AG09319 (cell line): ENCODE measurements at regions not wholly inside any gene's neighbourhood (a gene's known extent, or its start where the extent isn't known, plus 50 kb on each side); places are given as distances from the start of the nearest gene placed in this dataset.
A peak's percentile ranks its signal among the peaks of the same experiment; 100 is the strongest.

ENCODE experiments used
- DNase-seq: peaks from one replicate; pipeline ENCODE4 v3.0.0-alpha.2; 2010; ENCODE audit warnings: low read depth; ENCODE audit errors: extremely low read depth
- TF ChIP-seq, protein P1 (sequence below): IDR thresholded peaks from 2 replicates; pipeline ENCODE4 v1.5.1; 2011; ENCODE audit warnings: low read depth, mild to moderate bottlenecking, inconsistent platforms, low read length, moderate library complexity

DNA sequence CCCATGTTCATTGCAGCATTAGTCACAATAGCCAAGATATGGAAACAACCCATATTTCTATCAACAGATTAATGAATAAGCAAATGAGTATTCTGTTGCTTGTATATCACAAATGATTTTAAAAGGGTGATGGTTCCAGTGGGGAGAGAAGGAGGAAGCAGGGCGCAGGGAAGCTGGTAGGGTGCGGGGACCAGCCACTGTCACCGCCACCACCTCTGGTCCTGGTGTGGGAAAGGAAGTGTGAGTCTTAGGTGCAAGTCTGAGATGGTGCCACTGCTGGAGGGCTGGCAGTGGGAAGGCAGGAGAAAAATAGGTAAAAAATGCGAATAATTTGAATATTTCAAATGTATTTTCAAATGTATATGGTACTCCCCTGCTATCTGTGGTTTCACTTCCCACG lies 286.8 kb upstream of the DDX53 start:
- DNase-seq: no peak
- TF ChIP-seq, protein P1, sequence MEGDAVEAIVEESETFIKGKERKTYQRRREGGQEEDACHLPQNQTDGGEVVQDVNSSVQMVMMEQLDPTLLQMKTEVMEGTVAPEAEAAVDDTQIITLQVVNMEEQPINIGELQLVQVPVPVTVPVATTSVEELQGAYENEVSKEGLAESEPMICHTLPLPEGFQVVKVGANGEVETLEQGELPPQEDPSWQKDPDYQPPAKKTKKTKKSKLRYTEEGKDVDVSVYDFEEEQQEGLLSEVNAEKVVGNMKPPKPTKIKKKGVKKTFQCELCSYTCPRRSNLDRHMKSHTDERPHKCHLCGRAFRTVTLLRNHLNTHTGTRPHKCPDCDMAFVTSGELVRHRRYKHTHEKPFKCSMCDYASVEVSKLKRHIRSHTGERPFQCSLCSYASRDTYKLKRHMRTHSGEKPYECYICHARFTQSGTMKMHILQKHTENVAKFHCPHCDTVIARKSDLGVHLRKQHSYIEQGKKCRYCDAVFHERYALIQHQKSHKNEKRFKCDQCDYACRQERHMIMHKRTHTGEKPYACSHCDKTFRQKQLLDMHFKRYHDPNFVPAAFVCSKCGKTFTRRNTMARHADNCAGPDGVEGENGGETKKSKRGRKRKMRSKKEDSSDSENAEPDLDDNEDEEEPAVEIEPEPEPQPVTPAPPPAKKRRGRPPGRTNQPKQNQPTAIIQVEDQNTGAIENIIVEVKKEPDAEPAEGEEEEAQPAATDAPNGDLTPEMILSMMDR: no peak

DNA sequence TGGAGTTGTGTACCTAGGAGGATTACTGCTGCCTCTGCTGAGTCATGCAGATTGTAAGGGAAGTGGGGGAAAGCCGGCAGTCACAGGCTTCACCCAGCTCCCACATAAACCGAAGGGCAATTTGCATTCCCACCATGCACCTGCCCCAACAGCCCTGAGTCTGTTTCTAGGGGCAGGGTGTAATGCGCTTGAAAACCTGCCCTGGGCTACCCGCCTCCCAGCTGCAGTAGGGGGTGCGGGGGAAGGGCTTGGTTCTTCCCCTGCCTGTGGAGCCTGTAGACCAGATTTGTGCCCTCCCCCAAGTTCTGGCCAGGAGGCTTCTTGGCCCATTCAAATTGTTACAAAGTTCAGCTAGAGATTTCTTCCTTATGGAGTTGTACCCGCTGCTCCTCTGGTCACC lies 269.2 kb upstream of the DDX53 start:
- no peak for DNase-seq
- TF ChIP-seq, protein P1: no peak

DNA sequence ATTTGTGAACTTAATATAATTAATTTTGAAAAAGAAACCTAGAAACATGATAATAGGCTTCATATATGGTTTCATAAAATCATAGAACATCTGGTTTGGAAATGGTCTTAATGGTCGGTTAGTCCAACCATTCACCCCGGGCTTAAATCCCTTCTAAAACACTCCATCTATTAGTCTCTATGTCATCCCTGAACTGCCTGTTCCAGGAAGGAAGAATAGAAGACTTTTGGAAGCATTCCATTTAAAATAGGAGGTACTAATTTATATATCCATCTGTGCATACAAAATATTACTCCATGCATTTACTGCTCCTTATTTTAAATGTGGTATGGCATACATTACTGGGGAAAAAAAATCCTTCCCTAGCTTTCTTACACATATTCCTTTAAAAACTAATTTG lies 262.2 kb upstream of the DDX53 start:
- TF ChIP-seq, protein P1: no peak
- DNase-seq: no peak

DNA sequence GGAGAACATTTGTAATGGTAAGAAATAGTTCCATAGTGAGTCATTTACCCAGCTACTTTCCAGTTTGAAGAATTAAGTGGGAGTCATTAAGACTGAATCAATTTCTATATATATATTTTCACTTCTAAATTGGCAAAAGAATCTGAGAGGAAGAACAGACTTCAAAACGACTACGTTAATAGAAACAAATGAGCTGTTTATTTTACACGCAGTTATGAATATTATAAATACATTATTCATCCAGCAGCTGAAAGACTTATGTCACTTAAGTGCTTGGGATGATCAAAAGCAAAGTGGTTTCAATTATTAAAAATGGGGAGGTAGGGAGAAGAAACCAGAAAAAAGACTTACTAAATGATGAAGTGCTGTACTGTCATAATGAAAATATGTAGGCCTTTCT lies 260.5 kb upstream of the DDX53 start:
- no peak for DNase-seq
- TF ChIP-seq, protein P1: no peak

DNA sequence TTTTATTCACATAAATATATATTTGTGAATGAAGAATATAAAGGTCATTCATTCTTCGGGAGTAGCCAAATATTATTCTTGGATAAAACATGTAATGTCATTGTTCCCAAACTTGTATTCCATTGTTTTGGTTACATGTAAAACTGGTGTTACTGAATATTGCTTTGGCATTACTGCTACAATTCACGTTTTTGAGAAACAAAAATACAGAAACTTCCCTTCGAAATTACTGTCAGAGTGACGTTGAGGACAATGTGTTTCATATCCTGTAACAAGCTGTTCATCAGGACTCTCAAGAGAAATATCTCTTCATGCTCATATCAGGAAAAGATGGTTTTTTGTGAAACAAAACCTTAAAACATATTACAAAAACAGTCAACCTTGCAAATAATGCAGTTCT lies 258.9 kb upstream of the DDX53 start:
- DNase-seq: no peak
- TF ChIP-seq, protein P1: no peak

DNA sequence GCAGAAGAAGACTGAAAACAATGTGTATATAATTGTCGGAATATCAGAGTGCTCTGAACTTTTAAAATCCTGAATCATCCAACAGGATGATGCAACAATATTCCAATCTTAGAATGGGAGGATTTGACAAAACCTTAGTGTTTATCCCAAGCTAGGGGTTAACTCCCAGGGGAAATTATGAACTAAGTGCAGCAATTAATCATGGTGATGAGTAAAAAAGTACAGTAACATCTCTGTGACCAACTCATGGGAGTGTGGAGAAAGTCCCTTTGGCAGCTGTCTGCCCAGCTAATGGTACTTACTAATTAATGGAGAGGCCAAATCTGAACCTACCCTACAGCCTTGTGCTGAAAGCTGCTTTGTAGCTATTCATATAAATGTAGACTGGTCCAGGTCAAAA lies 257.6 kb upstream of the DDX53 start:
- TF ChIP-seq, protein P1: no peak
- DNase-seq: peak; percentile 58

DNA sequence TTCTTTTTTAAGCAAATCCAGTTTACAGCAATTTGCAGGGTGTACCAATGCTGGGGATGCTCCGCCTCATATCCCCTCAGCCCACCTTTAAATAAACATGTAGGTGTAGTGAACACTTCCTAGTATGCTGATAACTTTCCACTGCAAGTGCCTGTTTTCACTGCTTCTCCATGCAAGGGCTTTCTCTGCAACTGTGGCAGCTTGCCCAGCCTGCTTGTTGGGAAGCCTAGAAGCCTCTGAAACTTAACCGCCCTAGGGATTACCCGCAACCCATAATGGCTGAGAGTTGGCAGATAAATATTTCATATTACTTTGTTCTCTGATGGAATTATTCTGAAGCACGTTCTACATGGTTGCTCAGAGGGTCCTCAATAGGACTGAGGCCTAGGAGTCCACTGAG lies 253.7 kb upstream of the DDX53 start:
- TF ChIP-seq, protein P1: no peak
- DNase-seq: no peak
